NCI-H146 (cell line): ENCODE measurements at regions not wholly inside any gene's neighbourhood (a gene's known extent, or its start where the extent isn't known, plus 50 kb on each side); places are given as distances from the start of the nearest gene placed in this dataset.
"Not testable (repeated sequence)": the region's sequence is repeated elsewhere in the genome, so short reads cannot be mapped to it uniquely, and the experiment has no call there.

Source experiments
- DNase-seq: peaks from one replicate; lab custom pipeline; 2025; lab: John Stamatoyannopoulos, UW

GRCh38 chr14:63147018-63147417, 57.2 kb upstream of the RHOJ start:
- no peak for DNase-seq

- peak; percentile 14 for DNase-seq
Measured at GRCh38 chr14:63134801-63135200, 69.4 kb upstream of the RHOJ start.

GRCh38 chr14:63130531-63130930, 73.7 kb upstream of the RHOJ start:
- no peak for DNase-seq

GRCh38 chr14:63106487-63106886, 61.2 kb upstream of the KCNH5 start:
- DNase-seq, result not testable (repeated sequence)

- no peak for DNase-seq
Measured at GRCh38 chr14:63100552-63100951, 55.3 kb upstream of the KCNH5 start.

GRCh38 chr14:63096186-63096585, 50.9 kb upstream of the KCNH5 start:
- no peak for DNase-seq
